ENCODE measurements at regions not wholly inside any gene's neighbourhood (a gene's known extent, or its start where the extent isn't known, plus 50 kb on each side); places are given as distances from the start of the nearest gene placed in this dataset.
"Not testable (repeated sequence)": the region's sequence is repeated elsewhere in the genome, so short reads cannot be mapped to it uniquely, and the experiment has no call there.

GRCh38 chr19:14328406-14328805 is 52.8 kb upstream of the ADGRE5 start:
- no peaks in the 10 kb centered on the region for H3K36me3 ChIP-seq
- in situ Hi-C loops (cut with MboI; ENCODE audit: low pct_ligation_motif_present in 1 of 4, low pct_unique_long_range_greater_than_20kb in 1 of 4, low sequenced_read_pairs in 3 of 4) (loop anchor here in 1 of 4 donors (25.0 kb wide), 1 partner anchor 141 kb away; no protein-coding TSS in a partner anchor), intact Hi-C loops (cut with DNase I; ENCODE audit: low total_unique reads) (no loop called here)
- H3K27ac ChIP-seq = no peak overlapping the region
- DNase-seq = no peak
- 93% methylated on average over 6 of the region's 6 CpGs; no CpG with 5 or more reads in 1 of the 2 donors for WGBS, 2 donors (ENCODE audit: low coverage in 1 of 2)
- peaks cover 0 to 3% (median 2%) of the 10 kb centered on the region in 4 donors for H3K4me1 ChIP-seq
- H3K9me3 ChIP-seq = no peaks in the 10 kb centered on the region
- no peak overlapping the region for H3K4me3 ChIP-seq
- no peaks in the 10 kb centered on the region for H3K27me3 ChIP-seq
- TF ChIP-seq POLR2AphosphoS5 (IDR thresholded peaks at IDR 0.05) = no peak
- no peak for TF ChIP-seq CTCF (IDR thresholded peaks at IDR 0.05)
- TF ChIP-seq EP300 (IDR thresholded peaks at IDR 0.05; ENCODE audit: low read depth) = no peak
- TF ChIP-seq POLR2A (IDR thresholded peaks at IDR 0.05) = no peak

GRCh38 chr19:14327061-14327460 is 54.2 kb upstream of the ADGRE5 start:
- DNase-seq; intact Hi-C loops (cut with DNase I; ENCODE audit: low total_unique reads); H3K27me3 ChIP-seq; H3K36me3 ChIP-seq; H3K4me1 ChIP-seq; H3K27ac ChIP-seq; H3K4me3 ChIP-seq; H3K9me3 ChIP-seq: not testable (repeated sequence)
- WGBS, 2 donors (ENCODE audit: low coverage in 1 of 2) = 47 to 79% methylated on average over 6 to 8 of the region's 8 CpGs
- in situ Hi-C loops (cut with MboI; ENCODE audit: low pct_ligation_motif_present in 1 of 4, low pct_unique_long_range_greater_than_20kb in 1 of 4, low sequenced_read_pairs in 3 of 4) = loop anchor here in 1 of 4 donors (25.0 kb wide), 1 partner anchor 140 kb away; no protein-coding TSS in a partner anchor

- in situ Hi-C loops (cut with MboI; ENCODE audit: low pct_ligation_motif_present in 1 of 4, low pct_unique_long_range_greater_than_20kb in 1 of 4, low sequenced_read_pairs in 3 of 4) (loop anchor here in 1 of 4 donors (25.0 kb wide), 1 partner anchor 139 kb away; no protein-coding TSS in a partner anchor), intact Hi-C loops (cut with DNase I; ENCODE audit: low total_unique reads) (no loop called here)
- Histone ChIP-seq H3K4me1 (no peaks in the 10 kb centered on the region), H3K9me3 (no peaks in the 10 kb centered on the region), H3K4me3 (no peak overlapping the region), H3K36me3 (no peaks in the 10 kb centered on the region), H3K27ac (no peak overlapping the region), H3K27me3 (no peaks in the 10 kb centered on the region)
- 63% methylated on average over 1 of the region's 1 CpG; no CpG with 5 or more reads in 1 of the 2 donors for WGBS, 2 donors (ENCODE audit: low coverage in 1 of 2)
- TF ChIP-seq EP300 (IDR thresholded peaks at IDR 0.05; ENCODE audit: low read depth) = no peak
- TF ChIP-seq POLR2A (IDR thresholded peaks at IDR 0.05) = no peak
- TF ChIP-seq CTCF (IDR thresholded peaks at IDR 0.05) = no peak
- no peak for TF ChIP-seq POLR2AphosphoS5 (IDR thresholded peaks at IDR 0.05)
- no peak for DNase-seq
Measured at GRCh38 chr19:14325863-14326262, 55.4 kb upstream of the ADGRE5 start.

- Histone ChIP-seq H3K36me3 (no peaks in the 10 kb centered on the region), H3K4me1 (no peaks in the 10 kb centered on the region), H3K9me3 (no peaks in the 10 kb centered on the region), H3K27ac (no peak overlapping the region), H3K4me3 (no peak overlapping the region), H3K27me3 (no peaks in the 10 kb centered on the region)
- TF ChIP-seq EP300 (IDR thresholded peaks at IDR 0.05; ENCODE audit: low read depth) (no peak), POLR2A (IDR thresholded peaks at IDR 0.05) (no peak), CTCF (IDR thresholded peaks at IDR 0.05) (no peak), POLR2AphosphoS5 (IDR thresholded peaks at IDR 0.05) (no peak)
- DNase-seq = no peak
- WGBS, 2 donors (ENCODE audit: low coverage in 1 of 2) = 80 to 99% methylated on average over 1 to 3 of the region's 3 CpGs
- intact Hi-C loops (cut with DNase I; ENCODE audit: low total_unique reads) (no loop called here), in situ Hi-C loops (cut with MboI; ENCODE audit: low pct_ligation_motif_present in 1 of 4, low pct_unique_long_range_greater_than_20kb in 1 of 4, low sequenced_read_pairs in 3 of 4) (loop anchor here in 1 of 4 donors (25.0 kb wide), 1 partner anchor 138 kb away; no protein-coding TSS in a partner anchor)
Measured at GRCh38 chr19:14325134-14325533, 56.1 kb upstream of the ADGRE5 start.

- WGBS, 2 donors (ENCODE audit: low coverage in 1 of 2) = 90% methylated on average over 7 of the region's 7 CpGs; no CpG with 5 or more reads in 1 of the 2 donors
- intact Hi-C loops (cut with DNase I; ENCODE audit: low total_unique reads) = no loop called here
Measured at GRCh38 chr19:14322889-14323463, 58.3 kb upstream of the ADGRE5 start.

More at GRCh38 chr19:14322889-14323463, 58.3 kb upstream of the ADGRE5 start:
- TF ChIP-seq EP300 (IDR thresholded peaks at IDR 0.05; ENCODE audit: low read depth) (no peak), POLR2A (IDR thresholded peaks at IDR 0.05) (no peak), CTCF (IDR thresholded peaks at IDR 0.05) (no peak), POLR2AphosphoS5 (IDR thresholded peaks at IDR 0.05) (no peak)
- DNase-seq = no peak
- Histone ChIP-seq H3K36me3 (no peaks in the 10 kb centered on the region), H3K9me3 (no peaks in the 10 kb centered on the region), H3K4me1 (no peaks in the 10 kb centered on the region), H3K4me3 (no peak overlapping the region), H3K27ac (no peak overlapping the region), H3K27me3 (no peaks in the 10 kb centered on the region)
- in situ Hi-C loops (cut with MboI; ENCODE audit: low pct_ligation_motif_present in 1 of 4, low pct_unique_long_range_greater_than_20kb in 1 of 4, low sequenced_read_pairs in 3 of 4) = no loop called here

Measured in transverse colon (tissue), 4 donors.